Gastrocnemius medialis (tissue), 4 donors: ENCODE measurements at regions not wholly inside any gene's neighbourhood (a gene's known extent, or its start where the extent isn't known, plus 50 kb on each side); places are given as distances from the start of the nearest gene placed in this dataset.

Experiments
- ATAC-seq, 2 donors: fragments of 150-250 bp; one replicate each; pipeline ENCODE4 v1.9.1; 2016
- DNase-seq, 2 donors: peaks; one replicate each; pipeline ENCODE4 v3.0.0-alpha.2; 2019
- H3K27ac ChIP-seq, 4 donors: fragments of 200-600 bp; sonication (generic); 1 replicate in 1 of 4; 2 replicates in 3 of 4; pipeline ENCODE4 v1.5.1; 2016 to 2018; ENCODE audit warnings: mild to moderate bottlenecking in 2 of 4, moderate library complexity in 1 of 4
- H3K27me3 ChIP-seq, 3 donors: fragments of 200-600 bp; sonication (generic) in 2 of 3; 1 replicate in 1 of 3; 2 replicates in 2 of 3; pipeline versions ENCODE4 v1.5.1 to v1.6.0; 2016 to 2019; ENCODE audit warnings: mild to moderate bottlenecking in 1 of 3, moderate library complexity in 1 of 3
- H3K36me3 ChIP-seq, 2 donors: fragments of 200-600 bp; sonication (generic) in 1 of 2; one replicate each; pipeline ENCODE4 v1.5.1; 2017 to 2018
- H3K4me1 ChIP-seq, 2 donors: fragments of 200-600 bp; sonication (generic) in 1 of 2; one replicate each; pipeline ENCODE4 v1.5.1; 2016 to 2017; ENCODE audit warnings: mild to moderate bottlenecking in 2 of 2
- H3K4me3 ChIP-seq, 4 donors: fragments of 200-600 bp; sonication (generic) in 3 of 4; 1 replicate in 1 of 4; 2 replicates in 3 of 4; pipeline ENCODE4 v1.5.1; 2016 to 2019; ENCODE audit warnings: mild to moderate bottlenecking in 2 of 4
- H3K9me3 ChIP-seq, 3 donors: fragments of 200-600 bp; sonication (generic) in 2 of 3; 1 replicate in 1 of 3; 2 replicates in 2 of 3; pipeline ENCODE4 v1.5.1; 2016 to 2019
- CTCF ChIP-seq, 5 experiments: fragments of 450-650 bp in 3 of 5; fragments of 200-600 bp in 2 of 5; sonication (generic) in 2 of 5; IDR thresholded peaks in 4 of 5; conservative IDR thresholded peaks in 1 of 5; 1 replicate in 4 of 5; 2 replicates in 1 of 5; pipeline ENCODE4 v1.5.1; 2016 to 2019; ENCODE audit warnings: antibody characterized with exemption in 5 of 5, mild to moderate bottlenecking in 3 of 5, moderate library complexity in 3 of 5
- POLR2A ChIP-seq, 2 donors: fragments of 450-650 bp; IDR thresholded peaks; one replicate each; pipeline ENCODE4 v1.6.1; 2017; ENCODE audit warnings: antibody characterized with exemption in 2 of 2, mild to moderate bottlenecking in 2 of 2, moderate library complexity in 2 of 2
- in situ Hi-C, 4 donors: fragments of 200-750 bp; cut with MboI; loops; one replicate each; pipeline versions ENCODE4 v1.15.0 to v1.8.0; 2017; ENCODE audit warnings: low sequenced_read_pairs in 4 of 4
- intact Hi-C: fragments of 100-400 bp; cut with DNase I; formaldehyde crosslinking; loops from one replicate; pipeline ENCODE4 v1.15.1; 2023; ENCODE audit warnings: low total_unique reads

GRCh38 chr16:80279656-80280055 lies 261.1 kb upstream of the DYNLRB2 start:
- intact Hi-C loops (no loop called here), in situ Hi-C loops (no loop called here)
- DNase-seq = no peak
- no peaks in the 10 kb centered on the region for H3K4me1 ChIP-seq
- TF ChIP-seq CTCF (IDR thresholded peaks at IDR 0.05 in 4 of 5, conservative IDR thresholded peaks at IDR 0.05 in 1 of 5) (no peak), POLR2A (IDR thresholded peaks at IDR 0.05) (no peak)
- H3K27ac ChIP-seq = no peak overlapping the region
- no peak for ATAC-seq
- no peaks in the 10 kb centered on the region for H3K9me3 ChIP-seq
- H3K4me3 ChIP-seq = no peak overlapping the region
- H3K27me3 ChIP-seq = no peaks in the 10 kb centered on the region
- no peaks in the 10 kb centered on the region for H3K36me3 ChIP-seq

GRCh38 chr16:80277182-80277581 lies 263.6 kb upstream of the DYNLRB2 start:
- intact Hi-C loops (no loop called here), in situ Hi-C loops (no loop called here)
- Histone ChIP-seq H3K9me3 (no peaks in the 10 kb centered on the region), H3K27ac (no peak overlapping the region), H3K4me3 (no peak overlapping the region), H3K4me1 (no peaks in the 10 kb centered on the region), H3K36me3 (no peaks in the 10 kb centered on the region), H3K27me3 (no peaks in the 10 kb centered on the region)
- DNase-seq = no peak
- TF ChIP-seq POLR2A (IDR thresholded peaks at IDR 0.05) = no peak
- TF ChIP-seq CTCF (IDR thresholded peaks at IDR 0.05 in 4 of 5, conservative IDR thresholded peaks at IDR 0.05 in 1 of 5) = no peak
- ATAC-seq = no peak

GRCh38 chr16:80274576-80275191 lies 266.1 kb upstream of the DYNLRB2 start:
- no peak for DNase-seq
- ATAC-seq = no peak

GRCh38 chr16:80273635-80274538 lies 266.9 kb upstream of the DYNLRB2 start:
- Histone ChIP-seq H3K4me1 (no peaks in the 10 kb centered on the region), H3K27me3 (no peaks in the 10 kb centered on the region), H3K36me3 (no peaks in the 10 kb centered on the region), H3K9me3 (no peaks in the 10 kb centered on the region), H3K27ac (no peak overlapping the region), H3K4me3 (no peak overlapping the region)
- intact Hi-C loops = no loop called here
- TF ChIP-seq POLR2A (IDR thresholded peaks at IDR 0.05) = no peak
- no peak for TF ChIP-seq CTCF (IDR thresholded peaks at IDR 0.05 in 4 of 5, conservative IDR thresholded peaks at IDR 0.05 in 1 of 5)
- ATAC-seq (no peak), DNase-seq (no peak)
- in situ Hi-C loops = no loop called here

More at GRCh38 chr16:80274576-80275191, 266.1 kb upstream of the DYNLRB2 start:
- intact Hi-C loops (no loop called here), in situ Hi-C loops (no loop called here)
- Histone ChIP-seq H3K27me3 (no peaks in the 10 kb centered on the region), H3K27ac (no peak overlapping the region), H3K36me3 (no peaks in the 10 kb centered on the region), H3K4me1 (no peaks in the 10 kb centered on the region), H3K9me3 (no peaks in the 10 kb centered on the region), H3K4me3 (no peak overlapping the region)
- TF ChIP-seq CTCF (IDR thresholded peaks at IDR 0.05 in 4 of 5, conservative IDR thresholded peaks at IDR 0.05 in 1 of 5) = no peak
- no peak for TF ChIP-seq POLR2A (IDR thresholded peaks at IDR 0.05)
